GM04504 (cell line): ENCODE measurements at regions not wholly inside any gene's neighbourhood (a gene's known extent, or its start where the extent isn't known, plus 50 kb on each side); places are given as distances from the start of the nearest gene placed in this dataset.
"Not testable (repeated sequence)": the region's sequence is repeated elsewhere in the genome, so short reads cannot be mapped to it uniquely, and the experiment has no call there.

Source experiments
- DNase-seq: peaks from one replicate; pipeline ENCODE4 v3.0.0-alpha.2; 2012; ENCODE audit warnings: low read depth

DNA sequence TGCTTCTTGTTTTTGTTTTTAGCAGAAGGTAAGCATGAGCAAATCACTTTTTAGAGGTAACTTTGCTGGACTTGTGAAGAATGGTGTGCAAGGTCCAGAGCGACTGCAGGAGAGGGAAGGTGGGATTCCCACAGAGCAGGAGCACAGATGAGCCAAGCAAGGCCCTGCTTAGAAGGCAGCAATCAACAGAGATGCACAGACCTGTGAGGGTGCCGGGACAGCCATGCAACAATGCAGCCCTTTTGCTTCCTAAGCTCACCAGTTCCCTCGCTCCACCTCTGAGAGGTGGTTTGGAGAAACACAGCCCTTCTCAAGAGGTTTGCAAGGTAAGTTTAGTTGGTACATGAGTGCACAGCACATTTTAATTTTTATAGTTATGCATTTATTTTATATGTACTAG lies 85.1 kb upstream of the FBXO28 start:
- not testable (repeated sequence) for DNase-seq

DNA sequence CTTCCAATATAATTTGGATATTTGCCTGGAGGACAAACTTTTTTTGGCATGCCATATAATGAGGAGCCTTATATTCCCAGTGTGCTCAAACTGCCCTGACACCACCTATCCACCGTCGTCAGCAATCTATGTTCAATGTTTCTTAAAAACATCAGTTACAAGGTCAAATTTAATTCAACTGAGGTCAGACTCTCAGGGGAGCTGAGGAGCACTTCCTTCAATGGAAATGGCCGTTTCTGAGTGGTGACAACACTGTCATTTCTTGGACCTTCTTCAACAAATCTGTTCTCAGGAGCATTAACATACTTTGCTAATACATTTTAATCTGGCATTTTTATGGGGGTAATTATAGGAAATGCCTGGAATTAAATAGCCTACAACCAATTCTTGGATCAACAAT lies 90.8 kb upstream of the FBXO28 start:
- DNase-seq, result not testable (repeated sequence)

DNA sequence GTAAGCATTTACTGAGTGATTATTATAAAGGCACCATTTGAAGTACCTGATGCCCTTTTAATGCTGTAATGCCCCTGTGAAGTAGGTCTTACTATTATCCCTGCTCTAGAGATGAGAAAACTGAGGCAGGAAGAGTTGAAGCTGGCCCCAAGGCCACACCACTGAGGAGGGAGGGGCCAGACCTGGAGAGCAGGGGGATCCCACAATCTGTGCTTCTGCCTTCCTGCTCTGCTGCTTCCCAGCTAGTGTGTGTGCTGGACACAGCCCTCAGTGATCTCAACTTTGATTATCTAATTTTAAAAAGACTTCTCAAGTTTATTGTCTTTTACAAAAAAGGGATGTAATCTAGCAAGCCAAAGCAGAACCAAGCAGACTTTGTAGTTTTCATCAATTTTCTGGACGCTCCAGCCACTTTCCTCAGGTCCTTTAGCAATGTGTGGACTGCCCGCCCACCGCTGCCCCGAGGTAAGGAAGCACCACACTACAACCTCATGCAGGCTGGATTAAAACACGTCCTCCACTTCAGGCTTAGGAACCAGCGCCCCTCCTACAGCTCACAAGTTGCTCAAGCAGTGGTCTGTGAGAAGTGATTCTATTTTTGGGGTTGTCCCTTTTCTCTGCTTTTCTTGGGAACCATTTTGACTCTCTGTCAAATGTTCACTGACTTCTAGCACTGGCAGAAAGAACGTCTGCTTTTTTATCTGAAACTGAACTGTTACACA lies 91.5 kb upstream of the FBXO28 start:
- not testable (repeated sequence) for DNase-seq

DNA sequence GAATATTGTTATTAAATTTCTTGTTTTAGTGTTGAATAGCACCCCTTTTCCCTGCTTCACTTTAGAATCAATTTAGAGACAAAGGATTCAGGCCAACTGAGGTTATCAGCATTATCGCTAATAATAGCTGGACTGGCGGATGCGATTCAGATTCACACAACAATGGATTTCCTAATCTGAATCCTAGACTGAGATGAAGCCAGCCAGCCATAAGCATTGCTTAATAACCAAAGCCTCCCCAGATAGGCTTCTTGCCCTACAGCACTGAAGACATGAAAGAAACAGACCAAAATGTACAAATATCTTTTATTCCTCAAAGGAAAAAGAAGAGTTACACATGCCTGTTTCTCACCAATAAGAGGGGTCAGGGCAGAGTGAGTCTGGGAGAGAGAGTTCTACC lies 94.0 kb upstream of the FBXO28 start:
- not testable (repeated sequence) for DNase-seq

DNA sequence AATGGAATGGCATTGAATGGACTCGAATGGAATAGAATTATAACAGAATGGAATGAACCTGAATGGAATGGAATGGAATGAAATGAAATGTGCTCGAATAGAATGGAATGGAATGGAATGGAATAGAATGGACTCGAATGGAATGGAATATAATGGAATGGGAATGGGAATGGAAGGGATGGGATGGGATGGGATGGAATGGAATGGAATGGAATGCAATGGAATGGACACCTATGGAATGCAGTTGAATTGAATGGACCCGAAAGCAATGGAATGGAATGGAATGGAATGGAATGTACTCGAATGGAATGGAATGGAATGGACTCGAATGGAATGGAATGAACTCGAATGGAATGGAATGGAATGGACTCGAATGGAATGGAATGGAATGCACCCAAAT lies 98.1 kb upstream of the FBXO28 start:
- not testable (repeated sequence) for DNase-seq

DNA sequence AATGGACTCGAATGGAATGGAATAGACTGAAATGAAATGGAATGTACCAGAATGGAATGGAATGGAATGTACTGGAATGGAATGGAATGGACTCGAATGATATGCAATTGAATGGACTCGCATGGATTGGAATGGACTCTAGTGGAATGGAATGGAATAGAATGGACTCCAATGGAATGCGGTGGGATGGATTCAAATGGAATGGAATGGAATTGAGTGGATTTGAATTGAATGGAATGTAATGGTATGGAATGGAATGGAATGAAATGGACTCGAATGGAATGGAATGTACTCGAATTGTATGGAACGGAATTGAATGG lies 99.6 kb upstream of the FBXO28 start:
- DNase-seq, result no peak

DNA sequence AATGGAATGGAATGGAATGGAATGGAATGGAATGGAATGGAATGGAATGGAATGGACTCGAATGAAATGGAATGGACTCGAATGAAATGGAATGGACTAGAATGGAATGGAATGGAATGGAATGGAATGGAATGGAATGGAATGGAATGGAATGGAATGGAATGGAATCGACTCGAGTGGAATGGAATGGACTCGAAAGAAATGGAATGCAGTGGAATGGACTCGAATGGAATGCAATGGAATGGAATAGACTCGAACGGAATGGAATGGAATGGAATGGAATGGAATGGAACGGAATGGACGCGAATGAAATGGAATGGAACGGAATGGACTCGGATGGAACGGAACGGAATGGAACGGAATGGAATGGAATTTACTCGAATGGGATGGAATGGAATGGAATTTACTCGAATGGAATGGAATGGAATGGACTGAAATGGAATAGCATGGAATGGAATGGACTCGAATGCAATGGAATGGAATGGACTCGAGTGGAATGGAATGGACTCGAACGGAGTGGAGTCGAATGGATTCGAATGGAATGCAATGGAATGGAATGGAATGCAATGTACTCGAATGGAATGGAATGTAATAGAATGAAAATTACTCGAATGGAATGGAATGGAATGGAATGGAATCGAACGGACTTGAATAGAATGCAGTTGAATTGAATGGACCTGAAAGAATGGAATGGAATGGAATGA lies 100.1 kb upstream of the FBXO28 start:
- DNase-seq, result not testable (repeated sequence)

DNA sequence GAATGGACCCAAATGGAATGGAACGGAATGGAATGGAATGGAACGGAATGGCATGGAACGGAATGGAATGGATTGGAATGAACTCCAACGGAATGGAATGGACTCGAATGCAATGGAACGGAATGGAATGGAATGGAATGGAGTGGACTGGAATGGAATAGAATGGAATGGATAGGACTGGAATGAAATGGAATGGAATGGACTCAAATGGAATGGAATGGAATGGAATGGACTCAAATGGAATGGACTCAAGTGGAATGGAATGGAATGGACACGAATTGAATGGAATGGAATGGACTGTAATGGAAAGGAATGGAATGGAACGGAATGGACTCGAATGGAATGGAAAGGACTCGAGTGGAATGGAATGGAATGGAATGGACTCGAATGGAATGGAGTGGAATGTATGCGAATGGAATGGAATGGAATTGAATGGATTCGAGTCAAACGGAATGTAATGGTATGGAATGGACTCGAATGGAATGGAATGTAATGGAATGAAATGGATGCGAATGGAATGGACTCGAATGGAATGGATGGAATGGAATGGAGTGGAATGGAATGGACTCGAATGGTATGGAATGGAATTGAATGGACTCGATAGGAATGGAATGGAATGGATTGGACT lies 101.0 kb upstream of the FBXO28 start:
- not testable (repeated sequence) for DNase-seq

DNA sequence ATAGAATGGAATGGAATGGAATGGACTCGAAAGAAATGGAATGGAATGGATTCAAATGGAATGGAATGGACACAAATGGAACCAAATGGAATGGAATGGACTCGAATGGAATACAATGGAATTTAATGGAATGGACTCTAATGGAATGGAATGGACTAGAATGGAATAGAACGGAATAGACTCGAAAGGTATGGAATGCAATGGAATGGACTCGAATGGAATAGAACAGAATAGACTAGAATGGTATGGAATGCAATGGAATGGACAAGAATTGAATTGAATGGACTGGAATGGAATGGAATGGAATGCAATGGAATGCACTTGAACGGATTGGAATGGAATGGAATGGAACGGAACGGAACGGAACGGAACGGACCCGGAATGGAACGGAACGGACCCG lies 101.7 kb upstream of the FBXO28 start:
- DNase-seq, result not testable (repeated sequence)

DNA sequence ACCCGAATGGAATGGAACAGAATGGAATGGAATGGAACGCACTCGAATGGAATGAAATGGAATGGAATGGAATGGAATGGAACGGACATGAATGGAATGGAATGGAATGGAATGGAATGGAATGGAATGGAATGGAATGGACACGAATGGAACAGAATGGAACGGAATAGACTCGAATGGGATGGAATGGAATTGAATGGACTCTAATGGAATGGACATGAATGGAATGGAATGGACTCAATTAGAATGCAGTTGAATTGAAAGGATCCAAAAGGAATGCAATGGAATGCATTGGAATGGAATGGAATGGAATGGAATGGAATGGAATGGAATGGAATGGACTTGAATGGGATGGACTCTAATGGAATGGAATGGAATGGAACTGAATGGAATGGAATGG lies 102.2 kb upstream of the FBXO28 start:
- not testable (repeated sequence) for DNase-seq

DNA sequence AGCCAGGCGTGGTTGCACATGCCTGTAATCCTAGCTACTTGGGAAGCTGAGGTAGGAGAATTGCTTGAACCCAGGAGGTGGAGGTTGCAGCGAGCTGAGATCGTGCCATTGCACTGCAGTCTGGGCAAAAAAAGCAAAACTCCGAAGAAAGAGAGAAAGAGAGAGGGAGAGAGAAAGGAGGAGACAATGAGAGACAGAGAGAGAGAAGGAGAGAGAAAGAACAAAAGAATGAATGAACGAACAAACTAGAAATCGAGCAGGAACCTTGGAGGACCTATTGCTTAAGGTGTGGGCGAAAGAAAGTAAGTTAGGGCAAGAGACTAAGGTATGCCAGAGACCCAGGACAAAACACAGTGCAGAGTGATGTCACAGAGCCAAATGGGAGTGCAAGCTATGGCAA lies 102.8 kb upstream of the FBXO28 start:
- not testable (repeated sequence) for DNase-seq

DNA sequence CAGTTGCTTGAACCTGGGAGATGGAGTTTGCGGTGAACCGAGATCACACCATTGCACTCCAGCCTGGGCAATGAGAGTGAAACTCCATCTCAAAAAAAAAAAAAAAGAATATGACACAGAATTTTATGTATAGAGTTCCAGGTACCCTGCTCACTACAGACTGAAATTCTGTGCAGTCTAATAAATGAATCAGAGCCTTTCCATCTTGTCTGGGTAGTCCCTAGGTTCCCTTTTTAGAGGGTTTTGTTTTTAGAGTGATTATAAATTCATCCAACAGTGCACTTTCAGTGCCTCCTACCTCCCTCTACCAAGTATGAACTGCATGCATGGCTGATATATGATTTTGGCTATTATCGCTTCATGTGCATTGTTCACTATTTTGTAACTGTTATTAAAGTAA lies 107.9 kb upstream of the FBXO28 start:
- not testable (repeated sequence) for DNase-seq

DNA sequence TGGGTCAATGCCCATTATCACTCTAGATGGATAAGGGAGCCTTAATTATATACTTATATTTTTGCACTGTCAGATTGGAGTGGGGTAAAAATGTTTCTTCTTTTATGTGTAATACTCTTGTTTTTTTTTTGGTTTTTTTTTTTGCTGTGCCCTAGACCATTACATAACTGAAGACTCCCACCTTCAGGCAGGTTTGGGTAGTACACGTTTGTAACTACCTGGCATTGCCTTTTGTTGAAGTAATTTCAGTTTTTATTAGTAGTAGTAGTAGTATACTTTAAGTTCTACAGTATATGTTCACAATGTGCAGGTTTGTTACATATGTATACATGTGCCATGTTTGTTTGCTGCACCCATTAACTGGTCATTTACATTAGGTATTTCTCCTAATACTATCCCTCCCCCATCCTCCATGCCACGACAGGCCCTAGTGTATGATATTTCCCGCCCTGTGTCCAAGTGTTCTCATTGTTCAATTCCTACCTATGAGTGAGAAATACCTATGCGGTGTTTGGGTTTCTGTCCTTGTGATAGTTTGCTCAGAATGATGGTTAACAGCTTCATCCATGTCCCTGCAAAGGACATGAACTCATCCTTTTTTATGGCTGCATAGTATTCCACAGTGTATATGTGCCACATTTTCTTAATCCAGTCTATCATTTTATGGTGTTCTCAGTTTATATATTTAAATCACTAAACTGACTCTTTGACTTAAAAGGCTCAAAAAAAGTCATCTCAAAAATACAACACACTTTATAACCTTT lies 109.2 kb upstream of the FBXO28 start:
- DNase-seq, result not testable (repeated sequence)

DNA sequence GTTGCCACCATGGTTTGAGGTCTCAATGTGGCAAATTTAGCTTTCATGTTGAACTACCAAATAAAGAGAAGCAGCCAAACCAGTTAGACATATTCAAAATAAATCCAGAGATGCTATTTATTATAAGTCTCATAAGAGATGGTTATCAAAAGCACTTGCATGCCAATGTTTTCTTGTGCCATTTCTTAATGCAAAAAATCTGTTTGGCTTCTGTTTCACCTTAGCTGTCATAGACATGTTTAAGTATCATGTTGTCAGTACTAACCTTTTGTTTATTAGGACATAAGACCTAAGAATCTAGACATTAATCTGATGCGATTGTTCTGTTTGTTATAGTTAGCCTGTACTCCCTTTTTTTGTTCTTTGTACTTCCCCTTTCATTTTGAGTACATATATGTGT lies 110.0 kb upstream of the FBXO28 start:
- DNase-seq, result not testable (repeated sequence)

DNA sequence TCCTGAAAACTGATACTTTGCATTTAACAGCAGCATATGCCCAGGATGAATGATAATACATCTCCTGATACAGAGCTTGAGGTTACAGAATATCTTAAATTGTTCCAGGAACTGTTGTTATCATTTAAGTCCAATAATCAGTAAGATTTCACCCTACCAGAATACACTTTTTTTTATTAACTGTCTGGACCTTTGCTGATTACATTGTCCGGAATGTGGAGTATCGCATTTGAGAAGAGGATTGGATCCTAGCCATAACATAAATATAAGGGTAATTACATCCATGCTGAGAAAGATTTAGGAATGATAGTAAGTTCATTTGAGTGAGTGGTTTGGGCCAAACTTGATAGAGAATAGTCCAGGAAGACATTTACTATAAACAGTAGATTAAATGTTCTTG lies 112.2 kb upstream of the FBXO28 start:
- DNase-seq, result not testable (repeated sequence)

DNA sequence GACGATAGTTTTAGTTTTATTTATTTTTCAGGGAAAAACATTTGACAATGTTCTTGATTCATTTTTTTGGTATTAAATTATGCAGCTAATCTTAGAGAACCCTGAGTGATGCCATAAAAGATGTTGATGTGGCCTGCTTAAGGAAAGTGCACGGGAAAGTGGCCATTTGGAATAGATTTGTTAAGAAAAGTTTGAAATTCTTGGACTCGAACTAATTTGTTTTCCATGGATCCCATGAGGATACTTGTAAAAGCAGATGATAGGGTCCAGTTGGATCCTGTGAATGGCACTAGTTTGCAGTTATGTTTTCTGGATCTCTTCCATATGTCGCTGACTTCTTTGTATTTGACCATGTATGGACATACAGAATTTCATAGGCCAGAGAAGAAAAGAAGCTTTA lies 114.2 kb upstream of the FBXO28 start:
- DNase-seq, result not testable (repeated sequence)

DNA sequence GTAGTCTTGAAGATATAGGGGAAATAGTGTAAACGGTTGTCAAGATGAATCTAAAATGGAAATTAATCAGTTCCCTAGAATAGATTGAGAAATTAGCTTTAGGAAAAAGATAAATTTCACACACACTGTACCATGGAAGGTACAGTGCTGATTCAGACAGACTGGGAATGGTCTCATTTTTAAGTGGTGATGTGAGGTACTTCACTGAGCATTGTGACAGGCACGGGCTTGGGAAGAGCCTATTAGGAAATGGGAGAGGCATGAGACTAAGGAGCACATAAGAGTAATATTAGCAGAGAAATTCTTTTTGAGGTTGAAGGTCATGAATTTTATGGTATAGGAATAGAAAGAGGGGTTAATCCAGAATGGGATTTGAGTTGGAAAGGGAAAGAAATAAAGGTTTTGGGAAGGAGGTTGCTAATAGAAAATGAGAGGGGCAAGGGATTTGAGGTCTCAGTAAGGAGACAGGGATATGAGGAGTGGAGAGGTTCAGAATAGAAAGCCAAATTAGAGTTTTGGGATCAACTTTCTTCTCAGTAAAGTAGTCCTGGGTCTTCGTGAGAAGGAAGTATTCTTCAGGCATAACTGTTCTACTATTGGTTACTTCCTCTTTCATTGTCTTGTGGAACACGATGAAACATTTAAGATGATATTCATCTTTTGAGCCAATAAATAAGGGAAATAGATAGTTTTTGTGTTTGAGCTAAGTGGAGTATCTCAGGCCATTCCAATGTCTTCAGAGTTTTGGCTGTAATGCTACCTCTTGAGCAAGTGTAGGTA lies 115.0 kb upstream of the FBXO28 start:
- DNase-seq, result not testable (repeated sequence)

DNA sequence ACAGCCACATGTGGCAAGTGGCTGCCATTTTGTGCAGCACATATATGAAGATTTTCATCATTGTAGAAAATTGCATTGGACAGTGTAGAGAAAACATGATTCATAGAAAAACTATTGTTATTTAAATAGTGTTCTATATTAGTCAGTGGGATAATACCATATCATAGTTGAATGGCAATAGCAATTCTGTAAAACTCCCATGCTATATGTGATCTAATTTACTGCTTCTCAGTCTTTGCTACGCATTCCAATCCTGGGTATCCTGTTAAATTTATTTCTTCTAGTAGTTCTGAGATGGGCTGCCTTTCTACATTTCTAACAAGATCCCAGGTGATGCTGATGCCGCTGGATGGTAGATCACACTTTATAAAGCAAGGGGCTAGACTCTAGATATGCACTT lies 117.5 kb upstream of the FBXO28 start:
- not testable (repeated sequence) for DNase-seq

DNA sequence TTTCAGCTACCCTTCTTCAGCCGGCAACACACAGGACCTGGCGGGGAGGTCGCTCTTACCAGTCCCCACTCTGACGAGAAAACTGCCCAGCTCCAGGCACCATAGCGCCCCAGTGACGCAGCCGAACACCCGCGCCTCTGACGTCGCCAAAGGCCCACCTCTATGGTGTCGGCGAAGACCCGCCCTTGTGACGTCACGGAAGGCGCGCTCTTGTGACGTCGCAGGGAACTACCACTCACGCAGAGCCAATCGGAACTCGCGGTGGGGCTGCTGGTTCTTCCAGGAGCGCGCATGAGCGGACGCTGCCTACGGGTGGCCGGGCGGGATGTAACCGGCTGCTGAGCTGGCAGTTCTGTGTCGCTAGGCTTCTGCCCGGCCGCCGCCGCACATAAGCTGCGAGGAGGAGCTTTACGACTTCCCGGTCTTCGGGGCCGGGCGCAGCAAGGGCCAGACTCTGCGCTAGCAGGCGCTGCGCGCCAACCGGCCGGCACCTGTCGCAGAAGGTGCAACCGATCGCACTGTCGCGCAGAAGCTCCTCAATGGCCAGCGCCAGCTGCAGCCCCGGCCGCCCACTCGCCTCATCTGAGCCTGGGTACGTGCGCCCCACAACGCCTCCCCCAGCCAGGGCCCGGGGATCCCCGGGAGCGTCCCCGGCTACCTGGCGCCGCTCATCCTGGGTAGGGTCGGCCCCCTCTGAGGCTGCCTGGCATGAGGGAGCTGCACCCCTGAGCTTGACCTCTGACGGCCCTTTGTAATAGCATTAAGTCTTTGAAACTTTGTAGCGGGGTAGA lies 121.3 kb upstream of the FBXO28 start:
- DNase-seq, result peak; percentile 97

DNA sequence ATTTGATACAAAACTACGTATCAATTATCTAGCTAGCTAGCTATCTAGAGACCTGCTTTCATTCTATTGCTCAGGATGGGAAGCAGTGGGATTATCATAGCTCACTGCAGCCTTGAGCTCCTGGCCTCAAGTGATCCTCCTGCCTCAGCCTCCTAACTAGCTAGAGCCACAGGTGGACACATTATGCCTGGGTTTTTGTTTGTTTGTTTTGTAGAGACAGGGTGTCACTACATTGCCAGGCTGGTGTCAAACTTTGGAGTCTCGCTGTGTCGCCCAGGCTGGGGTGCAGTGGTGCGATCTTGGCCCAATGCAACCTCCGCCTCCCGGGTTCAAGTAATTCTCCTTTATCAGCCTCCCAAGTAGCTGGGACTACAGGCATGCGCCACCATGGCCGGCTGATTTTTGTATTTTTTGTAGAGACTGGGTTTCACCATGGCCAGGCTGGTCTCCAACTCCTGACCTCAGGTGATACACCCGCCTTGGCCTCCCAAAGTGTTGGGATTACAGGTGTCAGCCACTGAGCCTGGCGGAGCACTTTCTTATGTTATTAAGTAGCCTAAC lies 122.5 kb upstream of the FBXO28 start:
- not testable (repeated sequence) for DNase-seq

DNA sequence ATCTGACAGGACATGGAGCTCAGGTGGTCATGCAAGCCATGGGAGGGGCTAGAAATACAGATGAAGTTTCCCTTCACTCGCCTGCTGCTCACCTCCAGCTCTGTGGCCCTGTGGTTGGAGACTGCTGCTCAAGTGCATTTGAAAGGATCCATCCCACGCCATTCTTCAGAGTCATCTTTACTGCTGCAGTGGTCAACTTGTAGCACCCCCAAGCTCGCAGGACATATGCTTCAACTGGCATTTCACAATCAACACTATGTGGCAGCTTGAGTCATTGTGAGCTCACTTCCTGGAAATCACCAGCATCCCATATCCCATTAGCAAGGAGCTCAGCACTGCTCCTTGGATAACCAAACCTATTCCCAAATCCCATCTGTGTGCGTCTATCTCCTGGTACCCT lies 116.2 kb upstream of the TP53BP2 start:
- peak; percentile 32 for DNase-seq
